ENCODE measurements at regions not wholly inside any gene's neighbourhood (a gene's known extent, or its start where the extent isn't known, plus 50 kb on each side); places are given as distances from the start of the nearest gene placed in this dataset.

DNA sequence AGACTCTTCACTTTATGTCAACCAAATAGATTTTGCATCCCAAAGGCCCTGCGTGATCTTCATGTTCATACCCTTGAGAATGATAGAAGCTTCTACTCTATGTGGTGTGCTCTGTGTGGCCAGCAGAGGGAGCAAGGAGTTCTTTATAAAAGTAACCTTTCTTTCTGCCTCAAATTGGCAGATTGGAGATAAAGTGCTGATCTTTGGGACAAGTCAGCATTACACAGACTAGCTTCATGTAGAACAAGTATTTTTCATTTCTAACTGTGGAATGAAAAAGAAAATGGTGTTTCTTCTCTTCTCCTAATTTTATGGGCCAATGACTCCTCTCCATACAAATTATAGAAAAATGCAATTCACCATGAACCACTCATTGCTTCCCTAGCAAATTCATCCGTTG is 1214.1 kb downstream of the SORCS1 start:
- Histone ChIP-seq H3K36me3 (ENCODE audit: control insufficient read depth, insufficient read depth, low read length) (no peaks in the 10 kb centered on the region), H3K4me3 (ENCODE audit: low read depth, low read length) (no peak overlapping the region), H3K27me3 (ENCODE audit: control insufficient read depth, insufficient read depth, low read length) (no peaks in the 10 kb centered on the region)
- POLR2A ChIA-PET = no interaction called here
- CTCF ChIA-PET = interaction anchor here (0.8 to 1.6 kb wide), 12 partner anchors 9 to 753 kb away, joined by 3 to 5 read pairs (median 4); no protein-coding TSS in a partner anchor
- TF ChIP-seq, protein P1, sequence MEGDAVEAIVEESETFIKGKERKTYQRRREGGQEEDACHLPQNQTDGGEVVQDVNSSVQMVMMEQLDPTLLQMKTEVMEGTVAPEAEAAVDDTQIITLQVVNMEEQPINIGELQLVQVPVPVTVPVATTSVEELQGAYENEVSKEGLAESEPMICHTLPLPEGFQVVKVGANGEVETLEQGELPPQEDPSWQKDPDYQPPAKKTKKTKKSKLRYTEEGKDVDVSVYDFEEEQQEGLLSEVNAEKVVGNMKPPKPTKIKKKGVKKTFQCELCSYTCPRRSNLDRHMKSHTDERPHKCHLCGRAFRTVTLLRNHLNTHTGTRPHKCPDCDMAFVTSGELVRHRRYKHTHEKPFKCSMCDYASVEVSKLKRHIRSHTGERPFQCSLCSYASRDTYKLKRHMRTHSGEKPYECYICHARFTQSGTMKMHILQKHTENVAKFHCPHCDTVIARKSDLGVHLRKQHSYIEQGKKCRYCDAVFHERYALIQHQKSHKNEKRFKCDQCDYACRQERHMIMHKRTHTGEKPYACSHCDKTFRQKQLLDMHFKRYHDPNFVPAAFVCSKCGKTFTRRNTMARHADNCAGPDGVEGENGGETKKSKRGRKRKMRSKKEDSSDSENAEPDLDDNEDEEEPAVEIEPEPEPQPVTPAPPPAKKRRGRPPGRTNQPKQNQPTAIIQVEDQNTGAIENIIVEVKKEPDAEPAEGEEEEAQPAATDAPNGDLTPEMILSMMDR (IDR thresholded peaks at IDR 0.05; ENCODE audit: insufficient read depth, low read depth, low read length) = peak; percentile 82
- no peak for DNase-seq (ENCODE audit: low read depth)

DNA sequence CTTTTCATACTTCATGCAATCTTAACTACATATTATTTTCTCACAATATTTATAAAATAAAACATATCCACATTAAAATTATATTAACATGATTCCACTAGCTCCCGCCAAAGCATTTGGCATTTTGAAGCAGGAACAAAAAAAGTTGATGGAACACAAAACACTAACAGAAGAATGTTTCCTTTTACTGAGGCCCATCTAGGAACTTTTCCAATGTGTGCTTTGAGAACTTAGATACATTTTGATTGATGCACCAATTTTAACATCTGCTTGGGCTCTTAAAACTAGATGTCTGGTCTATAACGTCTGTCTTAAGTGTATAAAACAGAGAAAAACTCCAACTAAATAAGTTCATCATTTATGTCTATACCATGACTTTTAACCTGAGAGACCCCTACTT is 1214.8 kb downstream of the SORCS1 start:
- H3K4me3 ChIP-seq (ENCODE audit: low read depth, low read length) = no peak overlapping the region
- TF ChIP-seq, protein P1 (IDR thresholded peaks at IDR 0.05; ENCODE audit: insufficient read depth, low read depth, low read length) = no peak
- no peak for DNase-seq (ENCODE audit: low read depth)
- ChIA-PET POLR2A (no interaction called here), CTCF (interaction anchor here (1.0 to 1.6 kb wide), 8 partner anchors 10 to 737 kb away, joined by 3 to 5 read pairs (median 4); no protein-coding TSS in a partner anchor)
- no peaks in the 10 kb centered on the region for H3K27me3 ChIP-seq (ENCODE audit: control insufficient read depth, insufficient read depth, low read length)
- no peaks in the 10 kb centered on the region for H3K36me3 ChIP-seq (ENCODE audit: control insufficient read depth, insufficient read depth, low read length)

DNA sequence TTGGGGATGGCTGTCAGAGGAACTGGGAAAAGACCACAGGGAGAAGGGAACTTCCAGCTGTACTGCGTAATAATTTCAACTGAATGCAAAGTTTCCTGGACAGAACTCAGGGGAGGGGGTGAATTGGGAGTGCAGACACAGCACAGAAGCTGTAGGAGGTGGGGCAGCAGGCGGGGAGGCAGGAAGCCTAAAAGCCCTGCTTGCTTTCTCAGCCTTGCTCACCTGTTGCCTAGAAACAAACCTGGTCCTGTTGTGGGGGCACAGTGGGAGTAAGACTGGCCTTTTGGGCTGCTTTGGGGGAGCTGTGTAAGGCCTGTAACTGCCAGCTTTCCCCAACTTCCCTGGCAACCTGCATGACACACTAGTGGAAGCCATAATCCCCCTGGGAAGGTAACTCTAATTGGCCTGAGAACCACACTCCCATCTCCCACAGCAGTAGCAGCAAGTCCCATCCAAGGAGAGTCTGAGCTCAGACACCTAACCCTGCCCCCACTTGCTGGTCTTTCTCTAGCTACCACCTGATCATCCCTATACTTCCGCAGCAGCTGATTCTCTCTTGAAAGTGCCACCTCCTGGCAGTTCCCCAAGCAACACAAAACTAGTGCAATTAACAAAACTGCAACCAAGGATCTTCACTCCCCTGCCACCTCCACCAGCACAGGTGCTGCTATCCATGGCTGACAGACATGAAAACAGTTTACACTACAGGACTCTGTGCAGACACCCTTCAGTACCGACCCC is 1239.3 kb downstream of the SORCS1 start:
- DNase-seq (ENCODE audit: low read depth) = no peak
- no peak overlapping the region for H3K4me3 ChIP-seq (ENCODE audit: low read depth, low read length)
- no peaks in the 10 kb centered on the region for H3K36me3 ChIP-seq (ENCODE audit: control insufficient read depth, insufficient read depth, low read length)
- H3K27me3 ChIP-seq (ENCODE audit: control insufficient read depth, insufficient read depth, low read length) = no peaks in the 10 kb centered on the region
- TF ChIP-seq, protein P1 (IDR thresholded peaks at IDR 0.05; ENCODE audit: insufficient read depth, low read depth, low read length) = no peak
- CTCF ChIA-PET = no interaction called here
- POLR2A ChIA-PET = no interaction called here

DNA sequence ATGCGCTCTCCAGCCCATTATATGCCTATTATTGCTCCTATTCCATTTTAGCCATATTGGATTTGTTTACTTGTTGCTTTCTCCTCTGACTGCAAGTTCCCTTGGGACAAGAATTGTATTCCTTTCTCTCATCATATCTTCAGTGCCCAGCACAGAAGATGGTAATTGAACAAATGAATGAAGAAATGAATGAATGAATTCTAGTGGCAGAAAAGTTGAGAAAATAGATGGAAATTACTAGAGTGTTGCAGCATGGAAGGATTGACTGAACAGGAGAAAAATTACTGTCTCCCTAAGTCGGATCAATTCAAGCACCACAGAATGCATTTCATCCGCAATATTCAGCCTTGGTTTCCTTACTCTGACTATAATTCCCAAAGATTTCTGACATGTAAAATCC is 1243.2 kb downstream of the SORCS1 start:
- DNase-seq (ENCODE audit: low read depth) = no peak
- H3K4me3 ChIP-seq (ENCODE audit: low read depth, low read length) = no peak overlapping the region
- no peaks in the 10 kb centered on the region for H3K36me3 ChIP-seq (ENCODE audit: control insufficient read depth, insufficient read depth, low read length)
- no peaks in the 10 kb centered on the region for H3K27me3 ChIP-seq (ENCODE audit: control insufficient read depth, insufficient read depth, low read length)
- ChIA-PET CTCF (no interaction called here), POLR2A (no interaction called here)
- TF ChIP-seq, protein P1 (IDR thresholded peaks at IDR 0.05; ENCODE audit: insufficient read depth, low read depth, low read length) = no peak

DNA sequence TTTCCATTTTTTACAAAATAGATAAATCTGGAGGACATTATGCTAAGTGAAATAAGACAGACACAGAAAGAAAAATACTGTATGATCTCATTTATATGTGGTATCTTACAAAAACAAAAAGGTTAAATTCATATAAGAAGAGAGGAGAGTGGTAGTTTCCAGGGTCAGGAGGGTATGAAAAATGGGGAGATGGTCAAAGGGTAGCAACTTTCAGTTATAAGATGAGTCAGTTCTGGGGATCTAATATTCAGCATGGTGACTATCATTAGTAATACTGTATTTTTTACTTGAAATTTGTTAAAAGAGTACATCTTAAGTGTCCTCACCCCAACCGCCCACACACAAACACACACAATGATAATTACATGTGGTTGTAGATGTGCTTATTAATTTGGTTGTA is 1250.1 kb downstream of the SORCS1 start:
- TF ChIP-seq, protein P1 (IDR thresholded peaks at IDR 0.05; ENCODE audit: insufficient read depth, low read depth, low read length) = no peak
- POLR2A ChIA-PET = no interaction called here
- Histone ChIP-seq H3K4me3 (ENCODE audit: low read depth, low read length) (no peak overlapping the region), H3K27me3 (ENCODE audit: control insufficient read depth, insufficient read depth, low read length) (no peaks in the 10 kb centered on the region), H3K36me3 (ENCODE audit: control insufficient read depth, insufficient read depth, low read length) (no peaks in the 10 kb centered on the region)
- no peak for DNase-seq (ENCODE audit: low read depth)
- CTCF ChIA-PET = no interaction called here
